GM21576 (cell line): ENCODE measurements at regions not wholly inside any gene's neighbourhood (a gene's known extent, or its start where the extent isn't known, plus 50 kb on each side); places are given as distances from the start of the nearest gene placed in this dataset.
"Not testable (repeated sequence)": the region's sequence is repeated elsewhere in the genome, so short reads cannot be mapped to it uniquely, and the experiment has no call there.

Experiments used
- ATAC-seq: cut with Tn5 transposase; IDR thresholded peaks from one replicate; pipeline ENCODE4 v1.9.1; 2021; ENCODE audit warnings: mild to moderate bottlenecking, moderate library complexity; ENCODE audit not compliant: unreplicated experiment

GRCh38 chr1:173300061-173301044 is 93.2 kb upstream of the TNFSF4 start:
- no peak for ATAC-seq

- no peak for ATAC-seq
Measured at GRCh38 chr1:173301507-173301906, 94.4 kb upstream of the TNFSF4 start.

GRCh38 chr1:173302366-173302765 is 95.2 kb upstream of the TNFSF4 start:
- ATAC-seq, result no peak

GRCh38 chr1:173302890-173303829 is 96.0 kb upstream of the TNFSF4 start:
- no peak for ATAC-seq

GRCh38 chr1:173303984-173304383 is 96.9 kb upstream of the TNFSF4 start:
- ATAC-seq, result no peak

DNA sequence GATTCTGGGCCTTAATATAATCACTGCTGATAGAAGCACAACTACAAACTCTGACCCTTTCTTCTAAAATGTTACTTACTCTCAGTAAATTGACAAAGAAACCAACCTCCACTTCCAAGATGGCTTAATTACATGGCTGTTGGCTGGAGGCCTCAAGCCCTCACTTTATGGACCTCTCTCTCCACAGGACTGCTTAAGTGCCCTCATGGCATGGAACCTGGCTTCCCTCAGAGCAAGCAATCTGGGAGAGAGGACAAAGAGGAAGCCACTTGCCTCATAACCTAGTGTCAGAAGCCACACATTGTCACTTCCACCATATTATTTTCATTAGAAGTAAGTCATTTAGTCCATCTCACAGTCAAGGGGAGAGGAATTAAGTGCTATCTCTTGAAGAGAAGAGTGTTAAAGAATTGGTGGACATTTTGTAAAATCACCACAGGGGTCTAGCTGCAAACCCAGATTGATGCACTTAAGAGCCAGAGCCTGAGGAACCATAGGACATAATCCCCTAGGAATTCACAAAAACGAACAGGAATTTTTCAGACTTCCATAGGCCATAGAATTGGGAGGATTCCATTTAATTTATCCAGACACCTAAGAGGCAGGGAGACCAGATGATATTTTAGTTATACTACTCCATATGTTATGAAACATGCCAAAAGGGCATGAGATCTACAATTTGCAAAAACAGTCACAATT is 97.5 kb upstream of the TNFSF4 start:
- ATAC-seq, result no peak

GRCh38 chr1:173307845-173308244 is 100.7 kb upstream of the TNFSF4 start:
- ATAC-seq, result no peak

DNA sequence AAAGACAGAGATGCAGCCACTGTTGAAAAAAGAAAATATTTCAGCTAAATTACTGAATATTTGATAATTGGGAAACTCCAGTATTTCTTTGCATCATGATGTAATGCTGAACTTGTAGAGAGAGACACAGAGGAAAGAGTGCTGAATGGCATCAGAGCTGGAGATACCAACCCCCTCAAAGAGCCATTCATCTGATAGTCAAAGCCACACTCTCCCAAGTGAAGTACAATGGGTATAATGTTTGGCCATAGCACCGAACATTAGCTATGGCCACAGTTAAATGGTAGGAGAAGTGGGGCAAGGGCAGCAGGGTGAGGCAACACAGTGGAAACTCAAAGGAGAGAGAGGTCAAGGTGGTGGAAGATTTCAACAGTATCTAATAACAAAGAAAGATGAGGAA is 107.5 kb upstream of the TNFSF4 start:
- no peak for ATAC-seq

GRCh38 chr1:173315296-173315695 is 108.2 kb upstream of the TNFSF4 start:
- no peak for ATAC-seq

GRCh38 chr1:173318788-173319187 is 111.7 kb upstream of the TNFSF4 start:
- no peak for ATAC-seq

GRCh38 chr1:173324352-173324751 is 117.2 kb upstream of the TNFSF4 start:
- ATAC-seq, result not testable (repeated sequence)

- not testable (repeated sequence) for ATAC-seq
Measured at GRCh38 chr1:173327987-173328386, 120.9 kb upstream of the TNFSF4 start.

DNA sequence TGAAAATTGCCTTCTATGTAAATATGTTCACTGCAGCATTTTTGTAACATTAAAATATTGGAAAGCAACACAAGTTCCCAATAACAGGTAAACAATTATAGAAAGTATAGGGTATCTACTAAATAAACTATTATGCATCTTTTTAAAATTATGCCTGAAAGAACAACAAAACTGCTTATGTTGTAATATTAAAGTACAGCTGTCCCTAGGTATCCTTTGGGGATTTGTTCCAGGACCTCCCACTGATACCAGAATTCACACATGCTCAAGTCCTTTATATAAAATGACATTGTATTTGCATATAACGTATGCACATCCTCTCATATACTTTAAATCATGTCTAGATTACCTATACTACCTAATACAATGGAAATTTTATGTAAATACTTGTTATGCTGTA is 121.8 kb upstream of the TNFSF4 start:
- ATAC-seq, result no peak

- no peak for ATAC-seq
Measured at GRCh38 chr1:173329726-173330125, 122.6 kb upstream of the TNFSF4 start.

DNA sequence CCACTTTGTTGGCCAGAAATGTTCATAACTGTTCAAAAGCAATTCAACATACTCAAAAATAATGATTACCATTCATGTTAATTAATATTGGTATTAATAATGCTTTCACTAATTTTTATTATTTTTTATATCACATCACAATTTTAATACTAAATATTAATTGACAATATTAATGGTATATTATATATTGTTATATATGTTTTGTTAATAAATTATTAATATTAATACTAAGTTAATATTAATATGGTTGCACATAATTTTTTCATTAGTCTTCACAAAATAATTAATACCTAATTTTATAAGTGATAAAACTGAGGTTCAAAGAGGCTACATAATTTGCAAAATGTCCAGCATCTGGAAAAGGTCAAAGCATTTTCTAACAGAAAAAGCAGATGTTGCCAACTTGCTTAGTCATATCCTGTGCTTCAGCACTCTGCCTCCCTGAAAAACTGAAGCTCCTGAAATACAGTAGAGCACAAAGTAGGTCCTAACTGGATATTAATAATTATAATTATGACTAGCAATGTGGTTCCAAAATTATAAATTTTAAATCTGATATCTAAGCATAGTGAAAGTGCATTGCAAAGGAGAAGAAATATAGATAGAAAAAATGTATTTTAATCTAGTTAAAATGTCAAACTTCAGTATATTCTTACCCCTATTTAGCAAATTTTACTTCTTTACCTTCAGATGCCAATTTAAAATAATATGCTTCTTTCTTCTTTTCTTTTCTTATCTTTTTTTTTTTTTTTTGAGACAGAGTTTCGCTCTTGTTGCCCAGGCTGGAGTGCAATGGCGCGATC is 123.2 kb upstream of the TNFSF4 start:
- ATAC-seq, result no peak

GRCh38 chr1:173330952-173331548 is 123.9 kb upstream of the TNFSF4 start:
- not testable (repeated sequence) for ATAC-seq

- no peak for ATAC-seq
Measured at GRCh38 chr1:173332026-173332425, 124.9 kb upstream of the TNFSF4 start.

DNA sequence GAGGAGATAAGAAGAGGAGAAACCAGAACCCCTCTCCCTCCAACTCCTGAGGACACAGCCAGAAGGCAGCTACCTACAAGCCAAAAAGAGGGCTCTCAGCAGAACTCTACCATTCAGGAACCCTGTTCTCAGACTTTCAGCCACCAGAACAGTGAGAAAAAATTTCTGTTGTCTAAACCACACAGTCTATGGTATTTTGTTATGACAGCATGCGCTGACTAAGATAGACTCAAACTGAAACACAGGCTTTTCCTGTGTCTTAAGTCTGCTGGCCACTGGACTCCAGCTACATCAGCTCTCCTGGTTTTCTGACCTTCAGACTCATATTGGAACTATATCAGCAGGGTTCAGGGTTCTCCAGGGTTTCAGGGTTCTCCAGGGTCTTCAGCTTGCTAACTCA is 126.5 kb upstream of the TNFSF4 start:
- ATAC-seq, result peak; percentile 63

DNA sequence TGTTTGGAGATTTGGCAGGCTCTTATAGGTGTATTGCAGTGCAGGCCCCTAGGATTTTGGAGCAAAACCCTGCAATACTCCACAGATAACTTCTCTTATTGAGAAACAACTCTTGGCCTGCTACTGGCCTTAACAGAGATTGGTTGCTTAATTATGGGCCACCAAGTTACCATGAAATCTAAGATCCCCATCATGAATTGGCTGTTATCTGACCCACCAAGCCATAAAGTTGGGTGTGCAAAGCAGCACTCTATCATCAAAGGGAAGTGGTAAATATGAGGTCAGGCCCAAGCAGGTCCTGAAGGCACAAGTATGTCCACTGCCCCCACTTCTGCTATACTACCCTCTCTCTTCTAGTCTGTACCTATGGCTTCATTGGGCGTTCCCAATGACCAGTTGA is 130.0 kb upstream of the TNFSF4 start:
- no peak for ATAC-seq

- ATAC-seq, result no peak
Measured at GRCh38 chr1:173341307-173341706, 134.2 kb upstream of the TNFSF4 start.
